Vagina (tissue), 2 donors: ENCODE measurements at regions not wholly inside any gene's neighbourhood (a gene's known extent, or its start where the extent isn't known, plus 50 kb on each side); places are given as distances from the start of the nearest gene placed in this dataset.

Experiments used
- POLR2A ChIP-seq, 2 donors: fragments of 450-650 bp; IDR thresholded peaks; one replicate each; pipeline ENCODE4 v1.6.1; 2017; ENCODE audit warnings: antibody characterized with exemption in 2 of 2, mild to moderate bottlenecking in 2 of 2, moderate library complexity in 2 of 2
- POLR2AphosphoS5 ChIP-seq, 2 donors: sonication (generic); formaldehyde crosslinking; IDR thresholded peaks; one replicate each; pipeline ENCODE4 v1.9.0; 2017; ENCODE audit warnings: antibody characterized with exemption in 2 of 2, mild to moderate bottlenecking in 2 of 2, low read depth in 1 of 2; ENCODE audit not compliant: insufficient read depth in 1 of 2
- TF ChIP-seq, protein P1 (sequence below), 3 experiments: fragments of 450-650 bp in 2 of 3; fragments of 200-600 bp in 1 of 3; sonication (generic) in 1 of 3; IDR thresholded peaks; one replicate each; pipeline ENCODE4 v1.5.1; 2017 to 2019; ENCODE audit warnings: antibody characterized with exemption in 3 of 3, mild to moderate bottlenecking in 2 of 3, moderate library complexity in 2 of 3

DNA sequence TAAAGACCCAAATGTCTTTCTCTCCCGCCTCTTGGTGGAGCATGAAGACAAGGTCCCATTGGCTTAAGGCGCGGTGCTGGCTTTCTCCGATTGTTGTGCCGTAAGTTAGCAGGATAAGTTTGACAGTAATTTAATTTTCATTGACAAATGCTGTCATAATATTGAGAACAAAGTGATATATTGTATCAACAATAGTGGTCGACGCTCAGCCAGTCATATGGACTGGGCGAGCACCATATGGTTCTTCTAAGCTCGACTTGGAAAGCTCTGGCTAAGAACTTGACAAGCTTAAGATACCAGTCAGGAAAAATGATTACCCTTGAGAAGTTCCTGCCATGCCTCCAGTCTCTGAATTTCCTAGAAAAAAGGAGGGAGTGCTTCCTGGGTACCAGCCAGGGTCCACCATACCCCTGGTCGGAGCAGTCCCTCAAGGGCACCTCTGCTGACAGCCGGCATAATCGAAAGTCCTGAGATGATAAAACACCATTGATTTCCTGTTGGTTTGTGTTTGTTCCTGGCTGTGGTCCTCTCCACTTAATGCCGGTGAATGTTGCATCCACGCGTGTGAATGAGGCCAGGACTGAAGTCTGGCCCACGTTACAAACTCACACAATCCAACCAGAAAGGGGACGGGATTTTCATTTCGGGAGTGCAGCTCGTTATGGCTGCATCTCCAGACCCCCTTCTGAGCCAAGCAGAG, 262.1 kb downstream of the ZNF536 start:
- TF ChIP-seq, protein P1, sequence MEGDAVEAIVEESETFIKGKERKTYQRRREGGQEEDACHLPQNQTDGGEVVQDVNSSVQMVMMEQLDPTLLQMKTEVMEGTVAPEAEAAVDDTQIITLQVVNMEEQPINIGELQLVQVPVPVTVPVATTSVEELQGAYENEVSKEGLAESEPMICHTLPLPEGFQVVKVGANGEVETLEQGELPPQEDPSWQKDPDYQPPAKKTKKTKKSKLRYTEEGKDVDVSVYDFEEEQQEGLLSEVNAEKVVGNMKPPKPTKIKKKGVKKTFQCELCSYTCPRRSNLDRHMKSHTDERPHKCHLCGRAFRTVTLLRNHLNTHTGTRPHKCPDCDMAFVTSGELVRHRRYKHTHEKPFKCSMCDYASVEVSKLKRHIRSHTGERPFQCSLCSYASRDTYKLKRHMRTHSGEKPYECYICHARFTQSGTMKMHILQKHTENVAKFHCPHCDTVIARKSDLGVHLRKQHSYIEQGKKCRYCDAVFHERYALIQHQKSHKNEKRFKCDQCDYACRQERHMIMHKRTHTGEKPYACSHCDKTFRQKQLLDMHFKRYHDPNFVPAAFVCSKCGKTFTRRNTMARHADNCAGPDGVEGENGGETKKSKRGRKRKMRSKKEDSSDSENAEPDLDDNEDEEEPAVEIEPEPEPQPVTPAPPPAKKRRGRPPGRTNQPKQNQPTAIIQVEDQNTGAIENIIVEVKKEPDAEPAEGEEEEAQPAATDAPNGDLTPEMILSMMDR (IDR thresholded peaks at IDR 0.05), result no peak
- TF ChIP-seq POLR2AphosphoS5 (IDR thresholded peaks at IDR 0.05; ENCODE audit: insufficient read depth in 1 of 2, low read depth in 1 of 2) (no peak), POLR2A (IDR thresholded peaks at IDR 0.05) (no peak)
